Smooth muscle cell (in vitro differentiated cells): ENCODE measurements at regions not wholly inside any gene's neighbourhood (a gene's known extent, or its start where the extent isn't known, plus 50 kb on each side); places are given as distances from the start of the nearest gene placed in this dataset.

Experiments
- DNase-seq: peaks from one replicate; lab custom pipeline; 2025; ENCODE audit not compliant: unreplicated experiment; lab: John Stamatoyannopoulos, UW
- H2AFZ ChIP-seq: fragments of 200-600 bp; sonication (generic); 2 replicates; pipeline ENCODE4 v1.6.0; 2016; ENCODE audit warnings: antibody characterized with exemption, low read depth, mild to moderate bottlenecking
- H3F3A ChIP-seq: fragments of 200-600 bp; sonication (generic); 2 replicates; pipeline ENCODE4 v1.6.0; 2017; ENCODE audit warnings: antibody characterized with exemption, low read depth
- H3K27ac ChIP-seq: fragments of 200-600 bp; sonication (generic); 2 replicates; pipeline ENCODE4 v1.5.1; 2016; ENCODE audit warnings: low read depth, mild to moderate bottlenecking
- H3K27me3 ChIP-seq: fragments of 200-600 bp; sonication (generic); 2 replicates; pipeline ENCODE4 v1.6.1; 2016; ENCODE audit warnings: low read depth, mild to moderate bottlenecking
- H3K36me3 ChIP-seq: fragments of 200-600 bp; sonication (generic); 2 replicates; pipeline ENCODE4 v1.5.1; 2016; ENCODE audit warnings: low read depth
- H3K4me1 ChIP-seq: fragments of 200-600 bp; sonication (generic); 2 replicates; pipeline ENCODE4 v1.5.1; 2016; ENCODE audit warnings: low read depth
- H3K4me2 ChIP-seq: fragments of 200-600 bp; sonication (generic); 2 replicates; pipeline ENCODE4 v1.6.0; 2016; ENCODE audit warnings: mild to moderate bottlenecking
- H3K4me3 ChIP-seq: fragments of 200-600 bp; sonication (generic); 2 replicates; pipeline ENCODE4 v1.5.1; 2016; ENCODE audit warnings: mild to moderate bottlenecking
- H3K79me2 ChIP-seq: fragments of 200-600 bp; sonication (generic); 2 replicates; pipeline ENCODE4 v1.6.0; 2016; ENCODE audit warnings: low read depth, mild to moderate bottlenecking
- H3K9ac ChIP-seq: fragments of 200-600 bp; sonication (generic); 2 replicates; pipeline ENCODE4 v1.6.0; 2016; ENCODE audit warnings: low read depth
- H3K9me3 ChIP-seq: fragments of 200-600 bp; sonication (generic); replicated peaks from 2 replicates; pipeline ENCODE4 v1.5.1; 2016; ENCODE audit warnings: low read depth
- H4K20me1 ChIP-seq: fragments of 200-600 bp; sonication (generic); 2 replicates; pipeline ENCODE4 v1.6.0; 2016; ENCODE audit warnings: low read depth
- WGBS: methylation state at CpG from one replicate; pipeline ENCODE4 v1.1.7; 2016; ENCODE audit warnings: low lambda C conversion rate; 5-methylcytosine and 5-hydroxymethylcytosine counted together
- TF ChIP-seq, protein P1 (sequence below): fragments of 200-600 bp; sonication (generic); IDR thresholded peaks from 2 replicates; pipeline ENCODE4 v1.5.1; 2017; ENCODE audit warnings: borderline replicate concordance, mild to moderate bottlenecking, antibody characterized with exemption; ENCODE audit not compliant: insufficient read depth, poor library complexity, severe bottlenecking

DNA sequence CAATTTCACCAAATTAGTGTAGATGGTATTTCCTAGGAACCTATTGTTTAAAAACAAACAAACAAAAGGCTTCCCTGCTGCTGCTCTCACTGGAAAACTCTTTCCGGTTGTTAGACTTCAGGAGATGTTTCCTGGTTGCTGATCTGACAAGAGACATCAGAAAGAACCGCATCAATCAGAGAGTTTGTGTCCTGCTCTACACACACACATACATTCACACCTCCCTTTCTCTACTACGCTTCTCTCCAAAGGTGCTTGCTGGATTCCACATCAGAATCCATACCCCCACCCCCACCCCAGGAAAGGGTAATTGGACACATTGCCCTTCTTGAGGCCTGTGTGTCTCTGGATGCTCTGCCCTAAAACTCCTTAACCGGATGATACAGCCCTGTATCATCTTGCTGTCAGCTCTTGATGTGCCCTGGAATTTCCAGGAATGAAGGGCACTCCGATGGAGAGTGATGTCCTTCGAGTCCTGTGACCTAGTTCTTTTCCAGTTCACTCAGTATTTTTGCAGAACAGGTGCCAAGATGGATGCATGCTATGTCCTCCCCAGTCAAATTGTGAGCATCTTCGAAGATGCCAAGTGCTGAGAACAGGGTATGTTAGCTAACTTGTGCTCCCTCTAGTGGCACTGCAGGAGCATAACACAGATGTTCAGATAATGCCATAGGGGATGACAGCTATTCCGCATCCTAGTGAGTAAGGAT is 113.7 kb upstream of the SLC35F3 start:
- Histone ChIP-seq H2AFZ (no peak overlapping the region), H3K79me2 (no peaks in the 10 kb centered on the region), H3K4me3 (no peak overlapping the region), H3K9ac (no peak overlapping the region), H3K9me3 (no peaks in the 10 kb centered on the region), H3F3A (no peaks in the 10 kb centered on the region), H3K36me3 (no peaks in the 10 kb centered on the region), H3K4me1 (no peaks in the 10 kb centered on the region), H3K27ac (no peak overlapping the region), H3K4me2 (no peak overlapping the region), H4K20me1 (no peaks in the 10 kb centered on the region), H3K27me3 (no peaks in the 10 kb centered on the region)
- no peak for DNase-seq
- TF ChIP-seq, protein P1, sequence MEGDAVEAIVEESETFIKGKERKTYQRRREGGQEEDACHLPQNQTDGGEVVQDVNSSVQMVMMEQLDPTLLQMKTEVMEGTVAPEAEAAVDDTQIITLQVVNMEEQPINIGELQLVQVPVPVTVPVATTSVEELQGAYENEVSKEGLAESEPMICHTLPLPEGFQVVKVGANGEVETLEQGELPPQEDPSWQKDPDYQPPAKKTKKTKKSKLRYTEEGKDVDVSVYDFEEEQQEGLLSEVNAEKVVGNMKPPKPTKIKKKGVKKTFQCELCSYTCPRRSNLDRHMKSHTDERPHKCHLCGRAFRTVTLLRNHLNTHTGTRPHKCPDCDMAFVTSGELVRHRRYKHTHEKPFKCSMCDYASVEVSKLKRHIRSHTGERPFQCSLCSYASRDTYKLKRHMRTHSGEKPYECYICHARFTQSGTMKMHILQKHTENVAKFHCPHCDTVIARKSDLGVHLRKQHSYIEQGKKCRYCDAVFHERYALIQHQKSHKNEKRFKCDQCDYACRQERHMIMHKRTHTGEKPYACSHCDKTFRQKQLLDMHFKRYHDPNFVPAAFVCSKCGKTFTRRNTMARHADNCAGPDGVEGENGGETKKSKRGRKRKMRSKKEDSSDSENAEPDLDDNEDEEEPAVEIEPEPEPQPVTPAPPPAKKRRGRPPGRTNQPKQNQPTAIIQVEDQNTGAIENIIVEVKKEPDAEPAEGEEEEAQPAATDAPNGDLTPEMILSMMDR, result peak; percentile 96
- WGBS, result 56% methylated on average over 8 of the region's 8 CpGs

DNA sequence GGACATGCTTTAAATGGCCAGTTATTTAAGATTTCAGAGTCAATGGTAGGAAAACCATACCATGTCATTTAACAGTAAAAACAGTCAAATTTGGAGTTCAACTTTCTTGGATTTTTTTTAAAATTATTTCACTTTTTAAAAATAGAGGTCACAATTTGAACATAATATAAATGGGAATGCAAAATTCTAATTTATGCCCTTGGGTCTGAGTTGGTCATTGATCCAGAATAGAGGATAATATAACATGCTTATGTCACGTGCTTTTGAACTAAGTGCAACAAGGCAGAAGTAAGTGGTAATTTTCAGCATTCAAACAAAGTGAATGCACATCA is 113.1 kb upstream of the SLC35F3 start:
- Histone ChIP-seq H3K27me3 (no peaks in the 10 kb centered on the region), H3K4me1 (no peaks in the 10 kb centered on the region), H3K4me3 (no peak overlapping the region), H3K79me2 (no peaks in the 10 kb centered on the region), H3K9ac (no peak overlapping the region), H3K36me3 (no peaks in the 10 kb centered on the region), H3K4me2 (no peak overlapping the region), H4K20me1 (no peaks in the 10 kb centered on the region), H3F3A (no peaks in the 10 kb centered on the region), H3K9me3 (no peaks in the 10 kb centered on the region), H2AFZ (no peak overlapping the region), H3K27ac (no peak overlapping the region)
- TF ChIP-seq, protein P1, result no peak
- DNase-seq, result no peak
- WGBS, result 4% methylated on average over 1 of the region's 1 CpG

DNA sequence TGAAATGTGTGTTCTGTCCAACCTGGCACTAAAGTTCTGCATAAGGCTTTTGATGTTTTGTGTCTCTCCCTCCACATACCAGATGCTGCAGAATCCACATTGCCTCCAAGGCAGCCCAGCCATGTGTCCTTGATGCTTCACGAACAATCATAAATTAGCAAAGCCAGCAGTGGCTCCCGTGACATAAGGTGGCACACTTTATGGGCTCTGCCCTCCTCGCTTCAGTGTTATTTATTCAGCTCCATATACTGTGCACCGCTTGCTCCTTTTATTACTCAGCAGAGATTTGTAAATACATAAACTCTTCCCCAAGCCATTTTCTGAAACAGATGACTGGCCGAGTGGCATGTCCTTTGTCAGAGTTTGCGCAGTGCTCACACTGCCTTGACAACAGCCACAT is 112.8 kb upstream of the SLC35F3 start:
- WGBS, result 87% methylated on average over 6 of the region's 6 CpGs
- no peaks in the 10 kb centered on the region for H3K36me3 ChIP-seq

More for the DNA sequence above, 112.8 kb upstream of the SLC35F3 start:
- Histone ChIP-seq H3K9me3 (no peaks in the 10 kb centered on the region), H3F3A (no peaks in the 10 kb centered on the region), H3K27ac (no peak overlapping the region), H3K27me3 (no peaks in the 10 kb centered on the region), H4K20me1 (no peaks in the 10 kb centered on the region), H3K4me1 (no peaks in the 10 kb centered on the region), H3K9ac (no peak overlapping the region), H3K4me2 (no peak overlapping the region), H3K4me3 (no peak overlapping the region), H2AFZ (no peak overlapping the region), H3K79me2 (no peaks in the 10 kb centered on the region)
- DNase-seq, result no peak
- TF ChIP-seq, protein P1, result no peak
